Liver (tissue), 3 donors: ENCODE measurements at regions not wholly inside any gene's neighbourhood (a gene's known extent, or its start where the extent isn't known, plus 50 kb on each side); places are given as distances from the start of the nearest gene placed in this dataset.

Experiments
- EGR1 ChIP-seq, 2 donors: IDR thresholded peaks; 2 replicates each; pipeline ENCODE4 v1.6.1; 2016 to 2018; ENCODE audit warnings: antibody characterized with exemption in 2 of 2, low read depth in 2 of 2
- FOXA1 ChIP-seq: IDR thresholded peaks from 2 replicates; pipeline ENCODE4 v1.6.1; 2016; ENCODE audit warnings: antibody characterized with exemption
- JUND ChIP-seq, 2 donors: IDR thresholded peaks; 2 replicates each; pipeline ENCODE4 v1.6.1; 2016; ENCODE audit warnings: antibody characterized with exemption in 2 of 2
- MAX ChIP-seq: IDR thresholded peaks from 2 replicates; pipeline ENCODE4 v1.6.1; 2016; ENCODE audit warnings: antibody characterized with exemption
- RAD21 ChIP-seq, 2 donors: IDR thresholded peaks; 2 replicates each; pipeline ENCODE4 v1.6.1; 2016; ENCODE audit warnings: antibody characterized with exemption in 2 of 2, mild to moderate bottlenecking in 2 of 2
- TAF1 ChIP-seq: conservative IDR thresholded peaks from 2 replicates; pipeline ENCODE4 v1.6.1; 2016; ENCODE audit warnings: antibody characterized with exemption, mild to moderate bottlenecking
- TF ChIP-seq, protein P1 (sequence below): fragments of 150-350 bp; IDR thresholded peaks from 2 replicates; pipeline ENCODE4 v1.5.1; 2017; ENCODE audit warnings: improper control_type of control experiment, low read depth, low read length; ENCODE audit not compliant: missing input control
- TF ChIP-seq, protein P2 (sequence below): IDR thresholded peaks from 2 replicates; pipeline ENCODE4 v1.6.1; 2016; ENCODE audit warnings: antibody characterized with exemption, mild to moderate bottlenecking
- TF ChIP-seq, protein P3 (sequence below): IDR thresholded peaks from 2 replicates; pipeline ENCODE4 v1.6.1; 2016; ENCODE audit warnings: antibody characterized with exemption
- TF ChIP-seq, protein P4 (sequence below): IDR thresholded peaks from 2 replicates; pipeline ENCODE4 v1.6.1; 2016; ENCODE audit warnings: antibody characterized with exemption
- donor health status: healthy.
- donor health status: healthy.

DNA sequence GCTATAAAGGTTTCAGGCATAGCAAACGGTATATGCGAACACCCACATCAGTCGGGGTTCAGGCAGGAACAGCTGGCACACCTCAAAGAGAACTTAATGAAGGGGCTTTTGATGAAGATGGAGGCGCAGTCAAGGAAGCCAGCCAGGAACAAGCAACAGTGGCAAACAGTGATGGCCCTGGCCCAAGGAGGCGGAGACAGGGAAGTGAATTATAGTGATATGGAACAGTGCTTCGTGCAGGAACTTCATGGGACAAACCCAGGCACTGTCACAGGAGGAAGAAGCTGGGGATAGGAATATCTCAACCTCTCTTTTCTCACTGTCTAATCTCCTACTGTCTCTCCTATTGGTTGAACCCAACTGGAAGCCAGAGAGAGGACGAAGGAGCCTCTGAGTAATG, 328.3 kb downstream of the AACS start:
- no peak for TF ChIP-seq RAD21 (IDR thresholded peaks at IDR 0.05)
- TF ChIP-seq, protein P1, sequence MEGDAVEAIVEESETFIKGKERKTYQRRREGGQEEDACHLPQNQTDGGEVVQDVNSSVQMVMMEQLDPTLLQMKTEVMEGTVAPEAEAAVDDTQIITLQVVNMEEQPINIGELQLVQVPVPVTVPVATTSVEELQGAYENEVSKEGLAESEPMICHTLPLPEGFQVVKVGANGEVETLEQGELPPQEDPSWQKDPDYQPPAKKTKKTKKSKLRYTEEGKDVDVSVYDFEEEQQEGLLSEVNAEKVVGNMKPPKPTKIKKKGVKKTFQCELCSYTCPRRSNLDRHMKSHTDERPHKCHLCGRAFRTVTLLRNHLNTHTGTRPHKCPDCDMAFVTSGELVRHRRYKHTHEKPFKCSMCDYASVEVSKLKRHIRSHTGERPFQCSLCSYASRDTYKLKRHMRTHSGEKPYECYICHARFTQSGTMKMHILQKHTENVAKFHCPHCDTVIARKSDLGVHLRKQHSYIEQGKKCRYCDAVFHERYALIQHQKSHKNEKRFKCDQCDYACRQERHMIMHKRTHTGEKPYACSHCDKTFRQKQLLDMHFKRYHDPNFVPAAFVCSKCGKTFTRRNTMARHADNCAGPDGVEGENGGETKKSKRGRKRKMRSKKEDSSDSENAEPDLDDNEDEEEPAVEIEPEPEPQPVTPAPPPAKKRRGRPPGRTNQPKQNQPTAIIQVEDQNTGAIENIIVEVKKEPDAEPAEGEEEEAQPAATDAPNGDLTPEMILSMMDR: no peak
- no peak for TF ChIP-seq TAF1
- TF ChIP-seq FOXA1: no peak
- TF ChIP-seq, protein P2, sequence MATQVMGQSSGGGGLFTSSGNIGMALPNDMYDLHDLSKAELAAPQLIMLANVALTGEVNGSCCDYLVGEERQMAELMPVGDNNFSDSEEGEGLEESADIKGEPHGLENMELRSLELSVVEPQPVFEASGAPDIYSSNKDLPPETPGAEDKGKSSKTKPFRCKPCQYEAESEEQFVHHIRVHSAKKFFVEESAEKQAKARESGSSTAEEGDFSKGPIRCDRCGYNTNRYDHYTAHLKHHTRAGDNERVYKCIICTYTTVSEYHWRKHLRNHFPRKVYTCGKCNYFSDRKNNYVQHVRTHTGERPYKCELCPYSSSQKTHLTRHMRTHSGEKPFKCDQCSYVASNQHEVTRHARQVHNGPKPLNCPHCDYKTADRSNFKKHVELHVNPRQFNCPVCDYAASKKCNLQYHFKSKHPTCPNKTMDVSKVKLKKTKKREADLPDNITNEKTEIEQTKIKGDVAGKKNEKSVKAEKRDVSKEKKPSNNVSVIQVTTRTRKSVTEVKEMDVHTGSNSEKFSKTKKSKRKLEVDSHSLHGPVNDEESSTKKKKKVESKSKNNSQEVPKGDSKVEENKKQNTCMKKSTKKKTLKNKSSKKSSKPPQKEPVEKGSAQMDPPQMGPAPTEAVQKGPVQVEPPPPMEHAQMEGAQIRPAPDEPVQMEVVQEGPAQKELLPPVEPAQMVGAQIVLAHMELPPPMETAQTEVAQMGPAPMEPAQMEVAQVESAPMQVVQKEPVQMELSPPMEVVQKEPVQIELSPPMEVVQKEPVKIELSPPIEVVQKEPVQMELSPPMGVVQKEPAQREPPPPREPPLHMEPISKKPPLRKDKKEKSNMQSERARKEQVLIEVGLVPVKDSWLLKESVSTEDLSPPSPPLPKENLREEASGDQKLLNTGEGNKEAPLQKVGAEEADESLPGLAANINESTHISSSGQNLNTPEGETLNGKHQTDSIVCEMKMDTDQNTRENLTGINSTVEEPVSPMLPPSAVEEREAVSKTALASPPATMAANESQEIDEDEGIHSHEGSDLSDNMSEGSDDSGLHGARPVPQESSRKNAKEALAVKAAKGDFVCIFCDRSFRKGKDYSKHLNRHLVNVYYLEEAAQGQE: no peak
- TF ChIP-seq, protein P3, sequence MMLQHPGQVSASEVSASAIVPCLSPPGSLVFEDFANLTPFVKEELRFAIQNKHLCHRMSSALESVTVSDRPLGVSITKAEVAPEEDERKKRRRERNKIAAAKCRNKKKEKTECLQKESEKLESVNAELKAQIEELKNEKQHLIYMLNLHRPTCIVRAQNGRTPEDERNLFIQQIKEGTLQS: no peak
- TF ChIP-seq, protein P4, sequence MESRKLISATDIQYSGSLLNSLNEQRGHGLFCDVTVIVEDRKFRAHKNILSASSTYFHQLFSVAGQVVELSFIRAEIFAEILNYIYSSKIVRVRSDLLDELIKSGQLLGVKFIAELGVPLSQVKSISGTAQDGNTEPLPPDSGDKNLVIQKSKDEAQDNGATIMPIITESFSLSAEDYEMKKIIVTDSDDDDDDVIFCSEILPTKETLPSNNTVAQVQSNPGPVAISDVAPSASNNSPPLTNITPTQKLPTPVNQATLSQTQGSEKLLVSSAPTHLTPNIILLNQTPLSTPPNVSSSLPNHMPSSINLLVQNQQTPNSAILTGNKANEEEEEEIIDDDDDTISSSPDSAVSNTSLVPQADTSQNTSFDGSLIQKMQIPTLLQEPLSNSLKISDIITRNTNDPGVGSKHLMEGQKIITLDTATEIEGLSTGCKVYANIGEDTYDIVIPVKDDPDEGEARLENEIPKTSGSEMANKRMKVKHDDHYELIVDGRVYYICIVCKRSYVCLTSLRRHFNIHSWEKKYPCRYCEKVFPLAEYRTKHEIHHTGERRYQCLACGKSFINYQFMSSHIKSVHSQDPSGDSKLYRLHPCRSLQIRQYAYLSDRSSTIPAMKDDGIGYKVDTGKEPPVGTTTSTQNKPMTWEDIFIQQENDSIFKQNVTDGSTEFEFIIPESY: no peak
- no peak for TF ChIP-seq MAX
- no peak for TF ChIP-seq JUND (IDR thresholded peaks at IDR 0.05)
- TF ChIP-seq EGR1 (IDR thresholded peaks at IDR 0.05; ENCODE audit: low read depth in 2 of 2): no peak
